DMS114 treated with DMSO at 0.1 percent for 48 hours (cell line): ENCODE measurements at regions not wholly inside any gene's neighbourhood (a gene's known extent, or its start where the extent isn't known, plus 50 kb on each side); places are given as distances from the start of the nearest gene placed in this dataset.
"Not testable (repeated sequence)": the region's sequence is repeated elsewhere in the genome, so short reads cannot be mapped to it uniquely, and the experiment has no call there.

Experiments
- DNase-seq: peaks from one replicate; lab custom pipeline; 2025; ENCODE audit not compliant: unreplicated experiment; lab: John Stamatoyannopoulos, UW

DNA sequence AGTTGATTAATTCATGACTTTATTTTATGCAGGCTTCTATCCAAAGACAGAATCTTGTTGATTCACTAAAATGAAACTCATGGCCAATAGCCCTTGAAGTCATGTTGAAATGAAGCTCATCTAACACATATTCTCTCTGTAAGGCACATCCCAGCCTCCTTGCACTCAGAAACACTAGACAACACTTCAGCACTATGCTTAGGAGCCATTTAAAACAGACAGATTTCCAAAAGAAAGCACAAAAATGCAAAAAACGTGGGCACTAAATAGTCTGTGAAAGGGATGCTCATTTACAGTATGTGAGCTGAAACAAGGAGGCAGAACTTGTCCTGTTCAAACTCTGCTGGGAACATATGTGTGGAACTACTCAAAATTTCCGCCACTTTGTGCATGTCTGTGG lies 124.4 kb downstream of the MYCN start:
- no peak for DNase-seq

DNA sequence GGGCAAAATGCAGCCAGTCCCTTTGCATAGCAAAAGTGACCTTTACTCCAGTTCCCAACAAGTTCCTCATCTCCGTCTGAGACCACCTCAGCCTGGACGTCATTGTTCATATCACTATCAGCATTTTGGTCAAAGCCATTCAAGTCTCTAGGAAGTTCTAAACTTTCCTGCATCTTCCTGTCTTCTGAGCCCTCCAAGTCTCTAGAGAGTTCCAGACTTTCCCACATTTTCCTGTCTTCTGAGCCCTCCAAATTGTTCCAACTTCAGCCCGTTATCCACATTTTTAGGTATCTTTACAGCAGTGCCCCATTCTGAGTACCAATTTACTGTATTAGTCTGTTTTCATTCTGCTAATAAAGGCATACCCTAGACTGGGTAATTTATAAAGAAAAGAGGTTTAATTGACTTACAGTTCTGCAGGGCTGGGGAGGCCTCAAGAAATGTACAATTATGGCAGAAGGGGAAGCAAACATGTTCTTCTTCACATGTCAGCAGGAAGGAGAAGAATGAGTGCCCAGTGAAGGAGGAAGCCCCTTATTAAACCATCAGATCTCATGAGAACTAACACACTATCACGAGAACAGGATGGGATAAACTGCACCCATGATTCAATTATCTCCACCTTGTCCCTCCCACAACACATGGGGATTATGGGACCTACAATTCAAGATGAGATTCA lies 123.7 kb downstream of the MYCN start:
- no peak for DNase-seq

DNA sequence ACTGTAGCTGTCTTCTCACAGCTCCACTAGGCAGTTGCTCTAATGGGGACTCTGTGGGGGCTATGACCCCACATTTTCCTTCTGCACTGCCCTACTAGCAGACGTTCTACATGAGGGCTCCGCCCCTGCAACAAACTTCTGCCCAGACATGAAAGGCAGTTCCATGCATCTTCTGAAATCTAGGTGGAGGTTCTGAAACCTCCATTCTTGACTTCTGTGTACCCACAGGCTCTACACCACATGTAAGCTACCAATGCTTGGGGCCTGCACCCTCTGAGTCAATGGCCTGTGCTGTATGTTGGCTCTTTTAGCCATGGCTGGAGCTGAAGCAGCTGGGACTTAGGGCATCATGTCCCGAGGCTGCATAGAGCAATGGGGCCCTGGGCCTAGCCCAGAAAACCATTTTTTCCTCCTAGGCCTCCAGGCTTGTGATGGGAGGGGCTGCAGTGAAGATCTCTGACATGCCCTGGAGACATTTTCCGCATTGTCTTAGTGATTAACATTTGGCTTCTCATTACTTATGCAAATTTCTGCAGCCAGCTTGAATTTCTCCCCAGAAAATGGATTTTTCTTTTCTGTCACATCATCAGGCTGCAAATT lies 123.0 kb downstream of the MYCN start:
- no peak for DNase-seq

DNA sequence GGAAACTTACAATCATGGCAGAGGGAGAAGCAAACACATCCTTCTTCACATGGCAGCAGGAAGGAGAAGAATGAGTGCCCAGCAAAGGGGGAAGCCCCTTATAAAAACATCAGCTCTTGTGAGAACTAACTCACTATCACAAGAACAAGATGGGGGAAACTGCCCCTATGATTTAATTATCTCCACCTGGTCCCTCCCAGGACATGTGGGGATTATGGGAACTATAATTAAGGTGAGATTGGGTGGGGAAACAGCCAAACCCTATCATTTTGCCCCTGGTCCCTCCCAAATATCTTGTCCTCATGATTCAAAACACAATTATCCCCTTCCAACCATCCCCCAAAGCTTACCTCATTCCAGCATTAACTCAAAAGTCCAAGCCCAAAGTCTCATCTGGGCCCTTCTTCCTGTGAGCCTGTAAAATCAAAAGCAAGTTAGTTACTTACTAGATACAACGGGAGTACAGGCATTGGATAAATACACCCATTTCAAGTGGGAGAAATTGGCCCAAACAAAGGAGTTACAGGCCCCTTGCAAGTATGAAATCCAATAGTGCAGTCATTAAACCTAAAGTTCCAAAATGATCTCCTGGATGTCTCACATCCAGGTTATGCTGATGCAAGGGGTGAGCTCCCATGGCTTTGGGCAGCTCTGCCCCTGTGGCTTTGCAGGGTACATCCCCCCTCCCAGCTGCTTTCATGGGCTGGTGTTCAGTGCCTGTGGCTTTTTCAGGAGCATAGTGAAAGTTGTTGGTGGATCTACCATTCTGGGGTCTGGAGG lies 122.3 kb downstream of the MYCN start:
- no peak for DNase-seq

DNA sequence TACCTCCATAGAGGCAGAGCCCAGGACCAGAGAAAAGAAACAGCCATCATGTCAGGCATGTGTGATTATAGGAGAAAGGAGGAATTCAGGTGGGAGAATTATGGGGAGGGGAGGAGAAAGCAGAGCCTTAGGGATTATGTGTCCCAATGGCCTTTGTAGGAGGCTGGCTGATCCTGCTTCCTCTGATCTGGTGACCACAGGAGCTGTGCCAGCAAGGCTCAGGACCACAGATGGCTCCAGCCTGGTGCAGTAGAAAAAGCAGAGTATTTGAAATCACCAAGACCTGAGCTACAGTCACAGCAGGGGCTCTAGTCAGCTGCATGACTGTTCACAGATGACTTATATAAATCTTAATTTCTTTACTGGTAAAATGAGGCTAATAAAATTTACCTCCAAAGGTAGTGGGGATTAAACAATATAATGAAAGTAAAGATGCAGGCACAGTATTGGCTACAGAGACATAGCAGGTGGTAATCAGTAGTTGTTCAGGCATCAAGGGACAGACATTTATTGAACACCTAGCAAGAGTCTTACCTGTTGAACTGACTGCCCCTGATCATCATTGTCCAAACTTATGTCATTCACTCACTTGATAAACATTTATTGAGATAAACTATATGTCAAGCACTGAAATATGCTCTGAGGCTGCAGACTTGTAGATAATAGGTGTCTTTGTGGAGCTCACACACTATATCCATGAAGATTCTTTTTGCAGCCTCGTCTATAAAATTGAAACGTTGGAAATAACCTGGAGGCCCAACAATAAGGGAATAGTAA lies 121.3 kb downstream of the MYCN start:
- DNase-seq, result no peak

DNA sequence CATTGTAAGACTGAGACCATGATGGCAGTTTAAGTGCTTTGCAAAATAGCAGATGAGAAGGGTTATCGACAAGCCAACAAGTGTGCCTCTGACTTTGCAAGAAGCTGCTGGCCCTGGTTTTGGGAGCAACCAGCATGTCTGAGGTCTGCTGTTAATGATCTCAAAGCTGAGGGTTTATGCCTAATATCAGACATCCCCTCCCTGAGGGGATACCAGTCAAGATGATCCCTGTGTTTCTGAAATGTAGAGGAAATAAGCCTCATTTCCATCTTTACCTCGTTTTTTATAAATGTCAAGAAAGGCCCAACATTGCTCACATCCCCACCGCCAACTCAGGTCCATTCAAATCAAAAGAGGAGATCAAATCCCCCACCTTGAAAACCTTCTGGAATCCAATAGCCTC lies 120.6 kb downstream of the MYCN start:
- no peak for DNase-seq

DNA sequence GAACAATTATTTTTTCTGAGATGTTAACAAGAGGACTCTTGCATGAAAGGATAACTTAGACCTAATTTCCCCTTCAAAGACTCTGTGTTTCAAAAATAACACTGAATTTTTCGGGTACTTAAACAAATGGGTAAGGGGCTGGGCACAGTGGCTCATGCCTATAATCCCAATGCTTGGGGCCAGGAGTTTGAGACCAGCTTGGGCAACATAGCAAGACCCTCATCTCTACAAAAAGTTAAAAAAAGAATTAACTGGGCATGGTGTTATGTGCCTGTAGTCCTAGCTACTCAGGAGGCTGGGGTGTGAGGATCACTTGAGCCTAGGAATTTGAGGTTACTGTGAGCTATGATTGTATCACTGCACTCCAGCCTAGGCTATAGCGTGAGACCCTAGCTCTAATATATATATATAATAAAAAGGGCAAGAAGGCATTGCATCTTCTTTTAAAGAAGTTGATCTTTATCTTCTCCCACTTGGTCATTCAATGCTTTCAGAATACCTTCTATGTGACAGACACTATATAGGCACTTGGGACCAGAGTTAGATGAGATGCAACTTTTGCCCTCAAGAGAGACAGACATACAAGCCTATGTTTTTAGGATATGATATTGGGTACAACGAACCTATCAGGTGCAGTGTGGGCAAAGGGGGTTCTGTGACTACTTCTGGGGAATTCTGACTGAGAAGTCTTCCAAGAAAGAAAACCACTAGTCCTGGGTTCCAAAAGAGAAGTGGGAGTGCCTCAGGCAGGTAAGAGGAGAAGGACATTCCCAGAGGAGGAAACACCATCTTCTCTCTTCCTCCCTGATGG lies 120.0 kb downstream of the MYCN start:
- DNase-seq, result no peak

DNA sequence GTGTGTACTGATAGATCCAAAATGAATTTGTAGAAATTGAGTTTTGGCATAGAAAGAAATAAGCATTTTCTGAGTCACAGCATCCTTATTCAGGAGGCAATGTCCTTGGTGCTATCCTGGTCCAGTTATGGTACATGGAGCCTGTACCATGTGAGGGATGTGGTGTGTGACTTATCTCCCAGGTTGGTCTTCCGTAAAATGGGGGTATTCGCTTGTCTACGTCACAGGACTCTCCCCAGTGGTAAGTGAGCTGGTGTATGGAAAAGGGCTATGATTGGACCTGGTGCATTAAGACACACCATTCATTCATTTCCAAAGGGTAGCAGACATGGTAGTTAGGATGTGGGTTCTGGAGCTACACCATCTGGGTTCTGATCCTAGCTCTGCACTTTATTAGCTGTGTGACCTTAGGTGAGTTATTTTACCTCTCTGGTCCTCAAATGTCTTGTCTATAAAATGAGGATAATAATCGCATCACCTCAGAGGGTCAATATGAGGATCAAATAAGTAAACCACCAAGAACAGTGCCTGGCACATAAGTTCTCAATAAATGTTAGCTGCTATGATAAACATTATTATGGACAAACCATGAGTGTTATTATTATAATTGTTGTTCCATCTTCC lies 119.2 kb downstream of the MYCN start:
- DNase-seq, result no peak

DNA sequence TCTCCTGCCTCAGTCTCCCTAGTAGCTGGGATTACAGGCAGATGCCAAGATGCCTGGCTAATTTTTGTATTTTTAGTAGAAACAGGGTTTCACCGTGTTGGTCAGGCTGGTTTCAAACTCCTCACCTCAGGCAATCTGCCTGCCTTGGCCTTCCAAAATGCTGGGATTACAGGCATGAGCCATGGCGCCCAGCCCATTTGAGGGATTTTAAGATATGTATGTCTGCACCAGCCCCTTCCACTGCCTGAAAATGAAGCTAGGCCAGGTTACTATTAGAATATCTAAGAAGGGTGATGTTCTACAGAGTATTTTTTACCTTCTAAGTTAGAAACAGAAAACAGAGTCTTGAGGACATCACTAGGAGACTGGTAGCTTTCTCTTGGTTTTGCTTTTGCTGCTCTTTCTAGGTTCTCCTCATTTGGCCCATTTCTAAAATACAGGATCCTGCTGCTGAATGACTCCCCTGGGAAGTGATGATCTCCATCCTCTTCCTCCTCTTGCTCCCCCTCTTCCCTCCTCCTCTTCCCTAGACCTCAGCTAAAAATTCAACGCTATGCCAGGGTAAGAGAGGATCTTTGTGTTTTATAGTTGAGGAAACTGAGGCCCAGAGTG lies 118.5 kb downstream of the MYCN start:
- no peak for DNase-seq

DNA sequence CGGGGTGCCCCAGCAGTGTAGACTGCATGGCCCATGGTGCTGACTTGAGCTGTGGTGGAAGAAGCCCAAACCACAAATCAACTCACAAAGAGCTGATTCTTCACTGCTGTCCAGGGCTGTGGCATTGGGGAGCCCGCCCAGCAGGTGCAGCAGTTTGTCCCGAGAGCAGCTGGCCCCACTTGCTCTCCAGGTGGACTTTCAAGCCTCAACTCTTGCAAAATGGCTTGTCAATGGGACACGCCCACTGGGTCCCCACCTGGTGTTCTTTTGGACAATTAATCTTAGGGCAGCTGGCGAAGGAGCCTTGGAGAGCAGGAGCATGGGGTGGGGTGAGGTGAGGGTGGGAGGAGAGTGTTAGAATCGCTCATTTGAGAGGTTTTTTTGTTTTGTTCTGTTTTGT lies 117.9 kb downstream of the MYCN start:
- no peak for DNase-seq

DNA sequence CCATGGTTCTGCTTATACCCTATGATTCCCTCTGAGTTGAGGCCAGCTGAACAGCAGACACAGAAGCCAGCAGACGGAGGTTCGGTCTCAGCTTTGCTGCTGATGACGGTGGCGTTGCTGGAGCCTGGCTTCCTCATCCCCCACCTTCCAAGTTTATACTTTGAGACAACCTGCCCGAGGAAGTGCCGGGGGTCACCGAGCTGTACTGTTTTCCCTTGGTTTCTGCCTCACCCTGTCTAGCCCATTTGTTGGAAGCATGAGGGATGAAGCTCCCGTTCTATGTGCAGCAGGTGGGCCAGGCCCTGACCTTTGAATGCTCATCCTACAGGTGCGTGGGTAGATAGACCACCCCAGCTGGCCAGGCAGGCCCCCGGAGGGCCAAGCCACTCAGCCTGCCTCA lies 117.3 kb downstream of the MYCN start:
- DNase-seq, result no peak

DNA sequence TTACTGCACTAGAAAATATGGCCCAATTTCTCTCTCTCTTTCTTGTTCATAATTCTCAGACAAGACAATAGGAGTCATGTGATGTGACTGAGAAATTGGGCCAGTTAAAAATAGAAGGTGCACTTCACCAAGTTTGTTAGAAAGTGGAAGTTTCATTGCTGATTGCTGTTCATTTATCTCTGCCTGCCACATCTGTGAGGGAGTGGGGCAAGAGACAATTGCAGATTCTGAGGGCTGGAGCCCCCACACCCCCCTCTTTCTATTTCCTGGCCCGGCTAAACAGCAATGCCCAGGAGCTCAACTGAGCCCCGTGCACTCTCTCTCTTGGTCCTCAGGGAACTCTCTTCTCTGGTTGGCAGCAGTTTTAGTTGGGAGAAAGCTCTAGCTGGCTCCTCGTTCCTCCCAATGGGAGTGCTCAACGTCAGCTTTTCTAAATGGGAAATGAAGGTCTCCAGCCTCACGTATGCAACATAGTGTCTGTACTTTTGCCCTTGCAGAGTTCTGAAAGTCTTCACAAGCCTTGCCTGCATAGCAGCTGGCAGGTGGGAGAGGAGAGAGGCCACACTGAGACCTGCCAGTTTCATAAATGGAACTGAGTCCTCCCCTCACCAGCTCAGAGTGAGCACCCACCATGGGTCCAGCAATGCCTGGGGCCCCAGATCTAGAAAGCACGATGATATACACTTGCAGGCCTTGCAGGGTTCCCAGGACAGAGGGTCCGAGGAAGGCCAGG lies 115.7 kb downstream of the MYCN start:
- no peak for DNase-seq

DNA sequence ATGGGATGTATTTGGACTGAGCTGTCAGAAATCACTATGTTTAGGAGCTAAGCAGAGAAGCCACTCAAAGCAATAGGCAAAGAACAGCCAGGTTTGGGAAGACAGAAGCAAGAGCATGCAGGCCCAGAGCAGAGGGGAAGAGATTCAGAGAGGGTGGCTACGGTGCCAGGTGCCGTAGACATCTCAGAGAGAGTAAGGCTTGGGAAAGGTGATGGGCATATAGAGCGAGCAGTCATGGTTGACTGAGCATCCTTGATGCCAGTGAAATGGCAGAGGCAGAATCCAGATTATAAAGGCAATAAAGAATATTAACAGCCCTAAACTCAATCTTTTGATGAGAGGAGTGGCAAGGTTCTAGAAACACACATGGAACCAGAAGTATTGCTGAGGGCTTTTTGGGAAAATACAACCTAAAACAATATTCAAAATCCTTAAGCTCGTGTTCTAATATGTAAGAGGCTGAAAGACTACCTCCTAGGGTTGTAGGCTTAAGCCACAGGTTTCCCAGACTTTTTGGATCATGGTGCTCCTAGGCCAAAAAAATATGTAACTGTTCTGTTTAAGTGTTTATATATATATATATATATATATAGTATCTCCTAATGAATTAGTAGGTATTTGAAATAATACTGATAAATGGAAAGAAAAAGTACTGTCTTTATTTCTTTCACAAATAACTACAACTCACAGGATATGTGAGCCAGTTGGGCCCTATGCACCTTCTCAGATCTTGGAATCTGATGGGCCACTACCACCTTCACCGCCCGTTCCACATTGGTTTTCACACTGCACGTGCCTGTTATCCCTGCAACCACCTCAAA lies 113.3 kb downstream of the MYCN start:
- no peak for DNase-seq

DNA sequence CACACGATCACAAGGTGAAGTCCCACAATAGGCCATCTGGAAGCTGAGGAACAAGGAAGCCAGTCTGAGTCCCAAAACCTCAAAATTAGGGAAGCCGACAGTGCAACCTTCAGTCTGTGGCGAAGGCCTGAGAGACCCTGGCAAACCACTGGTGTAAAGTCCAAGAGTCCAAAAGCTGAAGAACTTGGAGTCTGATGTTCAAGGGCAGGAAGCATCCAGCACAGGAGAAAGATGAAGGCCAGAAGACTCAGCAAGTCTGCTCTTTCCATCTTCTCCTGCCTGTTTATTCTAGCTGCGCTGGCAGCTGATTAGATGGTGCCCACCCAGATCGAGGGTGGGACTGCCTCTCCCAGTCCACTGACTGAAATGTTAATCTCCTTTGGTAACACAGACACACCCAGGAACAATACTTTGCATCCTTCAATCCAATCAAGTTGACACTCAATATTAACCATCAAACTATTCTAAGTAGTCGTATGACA lies 112.3 kb downstream of the MYCN start:
- not testable (repeated sequence) for DNase-seq

DNA sequence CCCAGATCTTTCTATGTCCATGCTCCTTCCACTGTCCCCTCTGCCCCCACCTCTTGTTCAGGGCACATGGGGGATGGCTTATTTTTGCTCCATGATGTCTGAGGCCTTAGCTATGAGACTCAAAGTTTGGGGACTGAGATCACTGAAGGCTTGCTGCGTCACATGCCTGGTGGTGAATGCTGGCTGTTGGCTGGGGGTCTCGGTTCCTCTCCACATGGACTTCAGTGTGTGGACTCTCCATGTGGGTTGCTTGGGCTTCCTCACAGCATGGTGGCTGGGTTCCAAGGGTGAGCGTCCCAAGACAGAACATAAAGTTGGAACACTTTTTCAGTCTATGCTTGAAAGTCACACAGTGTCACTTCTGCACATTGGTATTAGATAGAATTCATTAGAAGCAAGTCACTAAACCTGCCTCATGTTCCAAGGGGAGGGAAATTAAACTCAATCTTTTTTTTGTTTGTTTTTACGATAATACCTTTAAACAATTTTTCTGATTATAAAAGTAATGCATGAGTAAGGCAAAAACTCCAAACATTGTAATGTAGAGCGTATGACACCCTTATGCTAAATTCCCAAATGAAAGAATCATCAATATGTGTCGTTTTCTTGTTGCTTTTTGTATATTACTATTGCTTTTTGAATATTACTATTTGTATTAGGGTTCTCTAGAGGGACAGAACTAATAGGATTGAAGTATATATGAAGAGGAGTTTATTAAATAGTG lies 111.7 kb downstream of the MYCN start:
- no peak for DNase-seq

DNA sequence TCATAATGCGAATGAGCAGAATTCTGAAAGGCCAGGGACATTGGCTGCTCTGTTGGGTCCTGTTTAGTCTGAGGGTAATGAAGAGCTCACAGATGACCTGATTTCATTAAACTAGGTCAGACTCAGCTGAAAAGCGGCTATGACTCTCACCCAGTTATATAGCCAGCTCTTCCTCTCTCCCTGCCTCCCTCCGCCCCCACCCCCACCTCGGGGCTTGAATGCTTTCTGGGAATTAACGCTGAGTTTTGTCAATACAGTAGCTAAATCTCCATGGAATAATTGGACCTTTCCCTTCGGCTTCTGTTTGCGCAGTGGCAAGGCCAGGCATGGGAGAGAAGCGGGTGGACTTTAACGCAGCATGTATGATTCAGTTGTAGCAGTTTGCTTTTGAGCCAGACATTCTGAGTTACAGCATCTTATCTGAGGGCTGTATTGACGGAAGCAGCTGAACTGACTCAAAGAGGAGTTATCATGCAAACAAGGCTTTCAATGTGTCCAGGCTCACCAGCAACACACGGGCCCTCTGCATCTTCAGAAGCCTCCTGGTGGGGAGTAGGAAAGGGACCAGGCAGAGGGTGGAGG lies 110.6 kb downstream of the MYCN start:
- no peak for DNase-seq

DNA sequence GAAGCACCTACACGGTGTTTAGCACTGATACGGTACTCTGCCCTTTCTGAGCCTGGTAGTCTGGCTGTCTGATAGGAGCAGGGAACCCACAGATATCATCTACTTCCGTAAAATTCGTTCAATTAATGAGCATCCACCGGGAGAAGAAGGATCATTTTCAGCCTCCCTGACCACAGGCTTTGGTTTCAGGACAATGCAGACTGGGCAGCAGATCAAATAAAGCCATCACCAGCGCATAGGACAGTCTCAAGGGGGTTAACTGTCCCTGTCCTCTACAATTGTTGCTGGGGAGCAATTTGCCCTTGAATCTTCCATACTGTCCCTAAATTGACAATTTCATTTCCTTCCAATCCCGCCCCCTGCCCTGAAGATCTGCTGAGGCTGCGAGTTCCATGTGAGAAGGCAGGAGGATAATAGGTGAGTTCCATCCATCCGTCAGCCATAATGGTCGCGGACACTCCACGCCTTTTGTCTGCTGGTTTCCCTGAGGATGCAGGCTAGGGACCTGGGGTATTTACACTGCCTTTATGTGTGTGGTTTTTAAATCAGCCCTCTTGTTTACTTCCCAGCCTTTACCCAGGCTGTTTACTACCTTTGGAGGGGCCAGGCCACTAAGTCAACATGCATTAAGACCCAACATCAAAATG lies 110.0 kb downstream of the MYCN start:
- no peak for DNase-seq
